SH-SY5Y (cell line): ENCODE measurements at regions not wholly inside any gene's neighbourhood (a gene's known extent, or its start where the extent isn't known, plus 50 kb on each side); places are given as distances from the start of the nearest gene placed in this dataset.

Source experiments
- GATA2 ChIP-seq: IDR thresholded peaks from 2 replicates; pipeline ENCODE4 v1.6.1; 2011; ENCODE audit warnings: mild to moderate bottlenecking, low read depth, low read length
- GATA3 ChIP-seq: IDR thresholded peaks from 2 replicates; pipeline ENCODE4 v1.6.1; 2011; ENCODE audit warnings: low read depth, mild to moderate bottlenecking, low read length, moderate library complexity

GRCh38 chr11:38842991-38843390 is 2245.0 kb upstream of the RAG2 start:
- TF ChIP-seq GATA2 (no peak), GATA3 (no peak)
